LNCaP clone FGC (cell line): ENCODE measurements at regions not wholly inside any gene's neighbourhood (a gene's known extent, or its start where the extent isn't known, plus 50 kb on each side); places are given as distances from the start of the nearest gene placed in this dataset.

Source experiments
- DNase-seq: peaks from one replicate; pipeline ENCODE4 v3.0.0-alpha.2; 2011; ENCODE audit warnings: low read depth
- H3K4me3 ChIP-seq: 2 replicates; pipeline ENCODE4 v1.5.1; 2011; ENCODE audit warnings: mild to moderate bottlenecking, low read depth, low read length, control low read depth
- CTCF ChIP-seq: IDR thresholded peaks from 2 replicates; pipeline ENCODE4 v1.5.1; 2012; ENCODE audit warnings: mild to moderate bottlenecking; ENCODE audit not compliant: control insufficient read depth, insufficient read depth; ENCODE audit errors: extremely low read depth

DNA sequence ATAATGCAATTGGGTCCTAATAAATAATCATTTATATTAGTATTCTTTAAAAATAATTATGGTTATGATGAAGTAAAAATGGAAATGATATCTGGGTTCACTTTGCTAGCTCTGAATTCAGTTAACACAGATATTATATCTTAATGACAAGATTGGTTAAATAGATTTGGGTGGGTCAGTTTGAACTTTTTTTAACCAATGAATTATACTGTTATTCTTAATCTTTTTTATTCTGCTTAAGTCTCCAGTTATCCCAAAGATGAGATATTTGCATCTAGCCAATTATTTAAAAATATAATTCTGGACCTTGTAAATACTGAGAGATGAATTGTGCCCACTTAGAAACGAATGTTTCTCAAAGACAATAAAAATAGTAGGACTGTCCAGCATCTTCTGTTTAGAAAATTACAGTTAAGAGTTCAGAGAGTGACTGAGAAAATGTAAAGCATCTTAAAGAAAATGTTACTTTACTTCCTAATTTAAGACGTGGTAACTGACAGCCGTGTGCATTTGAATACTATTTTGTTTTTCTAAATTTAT is 345.2 kb downstream of the USP25 start:
- TF ChIP-seq CTCF: no peak
- DNase-seq: no peak
- no peak overlapping the region for H3K4me3 ChIP-seq

DNA sequence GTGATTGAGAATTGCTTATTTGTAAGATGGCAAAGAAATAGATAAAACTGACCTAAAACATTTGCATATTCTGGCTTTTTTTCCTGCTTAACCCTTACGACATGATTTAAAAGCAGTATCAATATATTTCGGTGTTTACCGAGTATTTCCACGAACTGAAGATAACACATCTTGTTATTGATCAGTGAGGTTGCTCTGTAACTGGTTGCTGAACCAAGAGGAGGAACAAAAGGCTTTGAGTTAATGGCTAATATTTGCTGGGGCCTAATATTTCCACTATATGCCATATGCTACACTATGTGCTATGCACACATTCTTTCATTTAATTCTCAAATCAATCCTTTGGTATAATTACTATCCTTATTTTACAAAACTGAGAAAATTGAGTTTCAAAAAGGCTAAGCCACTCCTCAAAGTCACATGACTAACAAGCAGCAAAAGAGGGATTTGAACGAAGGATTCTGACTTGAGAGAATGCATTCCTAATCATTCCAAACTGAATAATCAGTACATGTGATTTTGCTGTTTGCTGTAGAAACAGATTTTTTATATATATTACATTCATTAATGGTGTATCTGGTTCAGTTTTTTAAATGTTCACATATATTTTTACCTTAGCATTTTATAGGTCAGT is 346.0 kb downstream of the USP25 start:
- no peak for DNase-seq
- no peak for TF ChIP-seq CTCF
- no peak overlapping the region for H3K4me3 ChIP-seq

- no peak for TF ChIP-seq CTCF
- DNase-seq: no peak
- H3K4me3 ChIP-seq: no peak overlapping the region
These were observed 346.7 kb downstream of the USP25 start for GRCh38 chr21:16076465-16076864.

- H3K4me3 ChIP-seq: no peak overlapping the region
- DNase-seq: no peak
- TF ChIP-seq CTCF: no peak
These were observed 348.6 kb downstream of the USP25 start for GRCh38 chr21:16078382-16078781.

GRCh38 chr21:16079830-16080229 is 350.0 kb downstream of the USP25 start:
- no peak for TF ChIP-seq CTCF
- DNase-seq: peak; percentile 99
- no peak overlapping the region for H3K4me3 ChIP-seq

DNA sequence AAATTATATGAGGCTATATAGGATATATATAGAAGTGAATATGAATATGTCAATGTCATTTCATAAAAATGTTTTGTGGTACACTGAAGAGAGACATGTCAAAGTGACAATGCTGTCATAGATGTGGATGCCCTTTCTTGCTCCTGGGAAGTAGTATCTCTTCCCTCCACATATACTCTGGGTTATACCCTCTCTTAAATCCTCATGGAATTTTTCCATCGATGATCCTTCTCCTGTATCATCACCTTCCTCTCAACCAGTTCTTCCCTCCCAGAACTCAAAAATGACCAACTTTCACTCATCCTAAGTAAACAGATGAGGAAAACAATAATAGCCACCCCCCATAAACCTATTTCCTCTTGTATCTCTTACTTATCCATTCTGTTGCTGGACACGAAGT is 351.5 kb downstream of the USP25 start:
- DNase-seq: no peak
- H3K4me3 ChIP-seq: no peak overlapping the region
- TF ChIP-seq CTCF: no peak
